IMR-90 (cell line): ENCODE measurements at regions not wholly inside any gene's neighbourhood (a gene's known extent, or its start where the extent isn't known, plus 50 kb on each side); places are given as distances from the start of the nearest gene placed in this dataset.

Experiments used
- ATAC-seq: fragments of 200-7000 bp; cut with Tn5 transposase; 2 replicates; pipeline ENCODE4 v1.9.1; 2020; ENCODE audit warnings: low read depth, mild to moderate bottlenecking, moderate library complexity
- BruUV-seq: library from RNA; stranded (reverse); fragments of 400-500 nt; replicated peaks from 2 replicates; lab custom pipeline; 2021; lab: Mats Ljungman, UMichigan
- CTCF ChIA-PET: fragments of 300-600 bp; formaldehyde crosslinking; extraction: SDS; loops from one replicate; lab custom pipeline; 2021; ENCODE audit warnings: antibody characterized with exemption; lab: Yijun Ruan, JAX
- POLR2A ChIA-PET: fragments of 300-600 bp; sonication (Branson Sonifier 250); formaldehyde crosslinking; loops from one replicate; lab custom pipeline; 2022; ENCODE audit warnings: antibody characterized with exemption; ENCODE audit not compliant: unreplicated experiment; lab: Charles Lee
- DNase-seq: peaks from one replicate; pipeline ENCODE4 v3.0.0; 2013
- H2AFZ ChIP-seq: replicated peaks from 2 replicates; pipeline ENCODE3; 2013; ENCODE audit warnings: low read length, mild to moderate bottlenecking; ENCODE audit not compliant: poor library complexity
- H2AK5ac ChIP-seq: 2 replicates; pipeline ENCODE4 v1.6.1; 2013; ENCODE audit warnings: low read depth, low read length, inconsistent platforms
- H2AK9ac ChIP-seq: replicated peaks from 2 replicates; pipeline ENCODE3; 2013; ENCODE audit warnings: mild to moderate bottlenecking, low read depth, low read length, moderate library complexity; ENCODE audit not compliant: poor library complexity
- H2BK120ac ChIP-seq: 2 replicates; pipeline ENCODE4 v1.6.1; 2013; ENCODE audit warnings: low read depth, low read length, inconsistent platforms
- H2BK15ac ChIP-seq: 3 replicates; pipeline ENCODE4 v1.6.1; 2013; ENCODE audit warnings: low read depth, low read length, inconsistent platforms
- H2BK20ac ChIP-seq: 2 replicates; pipeline ENCODE4 v1.6.1; 2013; ENCODE audit warnings: low read depth, mild to moderate bottlenecking, inconsistent platforms, low read length, moderate library complexity
- H2BK5ac ChIP-seq: 2 replicates; pipeline ENCODE4 v1.6.1; 2013; ENCODE audit warnings: mild to moderate bottlenecking, low read depth, low read length, inconsistent platforms; ENCODE audit not compliant: poor library complexity, severe bottlenecking
- H3K14ac ChIP-seq: replicated peaks from 2 replicates; pipeline ENCODE4 v1.6.1; 2013; ENCODE audit warnings: low read depth, low read length, inconsistent platforms
- H3K18ac ChIP-seq: 2 replicates; pipeline ENCODE4 v1.6.1; 2013; ENCODE audit warnings: low read depth, low read length, control low read depth
- H3K23ac ChIP-seq: 2 replicates; pipeline ENCODE4 v1.6.1; 2013; ENCODE audit warnings: low read depth, low read length, inconsistent platforms
- H3K27ac ChIP-seq: 2 replicates; pipeline ENCODE4 v1.5.1; 2013; ENCODE audit warnings: mild to moderate bottlenecking, control low read depth, low read length; ENCODE audit not compliant: insufficient read depth
- H3K27me3 ChIP-seq: 2 replicates; pipeline ENCODE4 v1.6.1; 2013; ENCODE audit warnings: low read length; ENCODE audit not compliant: control insufficient read depth, insufficient read depth
- H3K36me3 ChIP-seq: 2 replicates; pipeline ENCODE4 v1.6.1; 2013; ENCODE audit warnings: low read length, mixed read lengths; ENCODE audit not compliant: control insufficient read depth, insufficient read depth
- H3K4ac ChIP-seq: 2 replicates; pipeline ENCODE4 v1.6.1; 2013; ENCODE audit warnings: low read depth, low read length, inconsistent platforms
- H3K4me1 ChIP-seq: 2 replicates; pipeline ENCODE4 v1.6.1; 2013; ENCODE audit warnings: low read length, mixed read lengths; ENCODE audit not compliant: control insufficient read depth, insufficient read depth
- H3K4me2 ChIP-seq: 2 replicates; pipeline ENCODE4 v1.6.1; 2013; ENCODE audit warnings: low read depth, mild to moderate bottlenecking, control low read depth, low read length, moderate library complexity
- H3K4me3 ChIP-seq: 2 replicates; pipeline ENCODE4 v1.5.1; 2013; ENCODE audit warnings: low read depth, mild to moderate bottlenecking, control low read depth, low read length, moderate library complexity; ENCODE audit not compliant: insufficient read depth
- H3K56ac ChIP-seq: 2 replicates; pipeline ENCODE4 v1.6.1; 2013; ENCODE audit warnings: low read length, inconsistent platforms; ENCODE audit not compliant: insufficient read depth; ENCODE audit errors: extremely low read depth
- H3K79me1 ChIP-seq, 2 experiments: 2 replicates each; pipeline ENCODE4 v1.6.1; 2013; ENCODE audit warnings: low read length in 2 of 2, inconsistent platforms in 1 of 2, low read depth in 1 of 2
- H3K9ac ChIP-seq: 2 replicates; pipeline ENCODE4 v1.6.1; 2013; ENCODE audit warnings: low read depth, low read length, control low read depth
- H3K9me1 ChIP-seq: 2 replicates; pipeline ENCODE4 v1.6.1; 2013; ENCODE audit warnings: low read length, inconsistent platforms; ENCODE audit not compliant: insufficient read depth
- H3K9me3 ChIP-seq: 2 replicates; pipeline ENCODE4 v1.6.1; 2013; ENCODE audit warnings: low read length; ENCODE audit not compliant: control insufficient read depth, insufficient read depth
- H4K20me1 ChIP-seq: 2 replicates; pipeline ENCODE4 v1.6.1; 2013; ENCODE audit warnings: low read length, inconsistent platforms; ENCODE audit not compliant: insufficient read depth
- H4K5ac ChIP-seq: 2 replicates; pipeline ENCODE4 v1.6.1; 2013; ENCODE audit warnings: mild to moderate bottlenecking, low read depth, low read length, control low read depth
- H4K8ac ChIP-seq, 2 experiments: 2 replicates each; pipeline ENCODE4 v1.6.1; 2013; ENCODE audit warnings: low read depth in 2 of 2, low read length in 2 of 2, control low read depth in 1 of 2, inconsistent platforms in 1 of 2
- H4K91ac ChIP-seq: 2 replicates; pipeline ENCODE4 v1.6.1; 2013; ENCODE audit warnings: low read depth, low read length, inconsistent platforms; ENCODE audit not compliant: insufficient read depth
- BHLHE40 ChIP-seq: fragments of 150-350 bp; IDR thresholded peaks from 2 replicates; pipeline ENCODE4 v1.6.1; 2016; ENCODE audit warnings: mild to moderate bottlenecking, low read depth, low read length
- CTCF ChIP-seq: conservative IDR thresholded peaks from 2 replicates; pipeline ENCODE4 v1.5.1; 2012; ENCODE audit warnings: mild to moderate bottlenecking, low read depth, low read length, improper control_type of control experiment
- ELK1 ChIP-seq: fragments of 150-350 bp; IDR thresholded peaks from 2 replicates; pipeline ENCODE4 v1.6.1; 2016; ENCODE audit warnings: low read depth, mild to moderate bottlenecking, low read length, moderate library complexity, borderline replicate concordance
- FOS ChIP-seq: fragments of 150-350 bp; IDR thresholded peaks from 2 replicates; pipeline ENCODE4 v1.6.1; 2016; ENCODE audit warnings: low read depth, low read length
- MAZ ChIP-seq: IDR thresholded peaks from 2 replicates; pipeline ENCODE4 v1.6.1; 2012; ENCODE audit warnings: low read depth, mild to moderate bottlenecking, low read length, improper control_type of control experiment, moderate library complexity, borderline replicate concordance
- MXI1 ChIP-seq: IDR thresholded peaks from 2 replicates; pipeline ENCODE4 v1.6.1; 2012; ENCODE audit warnings: low read depth, mild to moderate bottlenecking, low read length, moderate library complexity, borderline replicate concordance
- POLR2A ChIP-seq: IDR thresholded peaks from 2 replicates; pipeline ENCODE4 v1.6.1; 2012; ENCODE audit warnings: mild to moderate bottlenecking, low read depth, low read length
- SMC3 ChIP-seq: fragments of 150-350 bp; IDR thresholded peaks from 2 replicates; pipeline ENCODE4 v1.6.1; 2016; ENCODE audit warnings: low read depth, mild to moderate bottlenecking, antibody characterized with exemption, low read length, moderate library complexity
- WGBS, 2 experiments: methylation state at CpG; one replicate each; pipeline versions ENCODE4 v1.1.5 to v1.1.7; 2013; ENCODE audit warnings: missing lambda C conversion rate in 2 of 2; ENCODE audit not compliant: insufficient read length in 1 of 2; ENCODE audit errors: extremely low coverage in 2 of 2; 5-methylcytosine and 5-hydroxymethylcytosine counted together
- dilution Hi-C: fragments of 300-500 bp; cut with HindIII; formaldehyde crosslinking; loops from one replicate; pipeline ENCODE4 v1.14.3; 2018; ENCODE audit warnings: low sequenced_read_pairs; ENCODE audit not compliant: unreplicated experiment
- in situ Hi-C: fragments of 300-500 bp; cut with MboI; formaldehyde crosslinking; loops from 3 replicates; pipeline ENCODE4 v1.14.3; 2019; ENCODE audit warnings: low sequenced_read_pairs, inconsistent platforms, mixed read lengths
- intact Hi-C: fragments of 100-400 bp; cut with micrococcal nuclease; formaldehyde crosslinking; loops from 2 replicates; pipeline ENCODE4 v1.10.0; 2022

GRCh38 chr6:108751282-108751681 lies 96.9 kb upstream of the ARMC2 start:
- H3K9me3 ChIP-seq, result no peaks in the 10 kb centered on the region
- intact Hi-C loops (no loop called here), dilution Hi-C loops (no loop called here), in situ Hi-C loops (no loop called here)
- H3K4me1 ChIP-seq, result peaks cover 5% of the 10 kb centered on the region
- no peak overlapping the region; the same call in 2 of the 3 replicates for H2BK15ac ChIP-seq
- BruUV-seq, result no TSS peak
- CTCF ChIA-PET, result no interaction called here
- H3K14ac ChIP-seq, result no peak overlapping the region
- no peak overlapping the region for H3K23ac ChIP-seq
- no peak overlapping the region for H3K56ac ChIP-seq
- no peak overlapping the region for H3K18ac ChIP-seq
- no peaks in the 10 kb centered on the region for H3K36me3 ChIP-seq
- WGBS, 2 experiments, result 100% methylated on average over 2 of the region's 5 CpGs; no CpG with 5 or more reads in 1 of the 2 experiments
- H4K91ac ChIP-seq, result no peak overlapping the region
- no peaks in the 10 kb centered on the region for H4K20me1 ChIP-seq
- H2BK120ac ChIP-seq, result no peak overlapping the region
- H2AFZ ChIP-seq, result no peak overlapping the region
- no peak overlapping the region for H4K5ac ChIP-seq
- H3K9me1 ChIP-seq, result no peaks in the 10 kb centered on the region; the same call in 1 of the 2 replicates
- no peak overlapping the region for H3K4me3 ChIP-seq
- H2AK5ac ChIP-seq, result no peak overlapping the region
- POLR2A ChIA-PET, result interaction anchor here (0.6 kb wide), 1 partner anchor 729 kb away, joined by 14 read pairs; no protein-coding TSS in a partner anchor
- H3K79me1 ChIP-seq, result no peaks in the 10 kb centered on the region
- H2AK9ac ChIP-seq, result no peak overlapping the region
- DNase-seq (no peak), ATAC-seq (no peak)
- TF ChIP-seq FOS (no peak), SMC3 (no peak), ELK1 (no peak), POLR2A (no peak), BHLHE40 (no peak), MAZ (no peak), CTCF (no peak), MXI1 (no peak)
- no peak overlapping the region for H3K27ac ChIP-seq
- H3K4ac ChIP-seq, result no peak overlapping the region
- no peak overlapping the region for H3K9ac ChIP-seq
- H2BK5ac ChIP-seq, result no peak overlapping the region
- no peaks in the 10 kb centered on the region for H3K27me3 ChIP-seq
- H4K8ac ChIP-seq, result no peak overlapping the region
- H2BK20ac ChIP-seq, result no peak overlapping the region
- no peak overlapping the region for H3K4me2 ChIP-seq
